Smooth muscle cell (in vitro differentiated cells): ENCODE measurements at regions not wholly inside any gene's neighbourhood (a gene's known extent, or its start where the extent isn't known, plus 50 kb on each side); places are given as distances from the start of the nearest gene placed in this dataset.

Experiments
- DNase-seq: peaks from one replicate; lab custom pipeline; 2025; ENCODE audit not compliant: unreplicated experiment; lab: John Stamatoyannopoulos, UW
- H2AFZ ChIP-seq: fragments of 200-600 bp; sonication (generic); 2 replicates; pipeline ENCODE4 v1.6.0; 2016; ENCODE audit warnings: antibody characterized with exemption, low read depth, mild to moderate bottlenecking
- H3F3A ChIP-seq: fragments of 200-600 bp; sonication (generic); 2 replicates; pipeline ENCODE4 v1.6.0; 2017; ENCODE audit warnings: antibody characterized with exemption, low read depth
- H3K27ac ChIP-seq: fragments of 200-600 bp; sonication (generic); 2 replicates; pipeline ENCODE4 v1.5.1; 2016; ENCODE audit warnings: low read depth, mild to moderate bottlenecking
- H3K27me3 ChIP-seq: fragments of 200-600 bp; sonication (generic); 2 replicates; pipeline ENCODE4 v1.6.1; 2016; ENCODE audit warnings: low read depth, mild to moderate bottlenecking
- H3K36me3 ChIP-seq: fragments of 200-600 bp; sonication (generic); 2 replicates; pipeline ENCODE4 v1.5.1; 2016; ENCODE audit warnings: low read depth
- H3K4me1 ChIP-seq: fragments of 200-600 bp; sonication (generic); 2 replicates; pipeline ENCODE4 v1.5.1; 2016; ENCODE audit warnings: low read depth
- H3K4me2 ChIP-seq: fragments of 200-600 bp; sonication (generic); 2 replicates; pipeline ENCODE4 v1.6.0; 2016; ENCODE audit warnings: mild to moderate bottlenecking
- H3K4me3 ChIP-seq: fragments of 200-600 bp; sonication (generic); 2 replicates; pipeline ENCODE4 v1.5.1; 2016; ENCODE audit warnings: mild to moderate bottlenecking
- H3K79me2 ChIP-seq: fragments of 200-600 bp; sonication (generic); 2 replicates; pipeline ENCODE4 v1.6.0; 2016; ENCODE audit warnings: low read depth, mild to moderate bottlenecking
- H3K9ac ChIP-seq: fragments of 200-600 bp; sonication (generic); 2 replicates; pipeline ENCODE4 v1.6.0; 2016; ENCODE audit warnings: low read depth
- H3K9me3 ChIP-seq: fragments of 200-600 bp; sonication (generic); replicated peaks from 2 replicates; pipeline ENCODE4 v1.5.1; 2016; ENCODE audit warnings: low read depth
- H4K20me1 ChIP-seq: fragments of 200-600 bp; sonication (generic); 2 replicates; pipeline ENCODE4 v1.6.0; 2016; ENCODE audit warnings: low read depth
- CTCF ChIP-seq: fragments of 200-600 bp; sonication (generic); IDR thresholded peaks from 2 replicates; pipeline ENCODE4 v1.5.1; 2017; ENCODE audit warnings: borderline replicate concordance, mild to moderate bottlenecking, antibody characterized with exemption; ENCODE audit not compliant: insufficient read depth, poor library complexity, severe bottlenecking
- whole genome bisulfite sequencing: methylation state at CpG from one replicate; pipeline ENCODE4 v1.1.7; 2016; ENCODE audit warnings: low lambda C conversion rate; 5-methylcytosine and 5-hydroxymethylcytosine counted together

GRCh38 chr6:147750413-147750812 is 241.9 kb downstream of the SAMD5 start:
- no peak for TF ChIP-seq CTCF
- no peak for DNase-seq
- Histone ChIP-seq H3K4me2 (no peak overlapping the region), H3K79me2 (no peaks in the 10 kb centered on the region), H3K36me3 (no peaks in the 10 kb centered on the region), H3K9ac (no peak overlapping the region), H3F3A (peaks cover 3% of the 10 kb centered on the region), H3K27me3 (no peaks in the 10 kb centered on the region), H3K4me3 (no peak overlapping the region), H4K20me1 (no peaks in the 10 kb centered on the region), H3K27ac (no peak overlapping the region), H3K4me1 (no peaks in the 10 kb centered on the region), H3K9me3 (no peaks in the 10 kb centered on the region), H2AFZ (no peak overlapping the region)
- 87% methylated on average over 4 of the region's 4 CpGs for WGBS

GRCh38 chr6:147751232-147751631 is 242.7 kb downstream of the SAMD5 start:
- Histone ChIP-seq H3K4me3 (no peak overlapping the region), H3K36me3 (no peaks in the 10 kb centered on the region), H3K9me3 (no peaks in the 10 kb centered on the region), H3K79me2 (no peaks in the 10 kb centered on the region), H4K20me1 (no peaks in the 10 kb centered on the region), H3F3A (peaks cover 3% of the 10 kb centered on the region), H3K27me3 (no peaks in the 10 kb centered on the region), H3K4me2 (no peak overlapping the region), H3K9ac (no peak overlapping the region), H2AFZ (no peak overlapping the region), H3K4me1 (no peaks in the 10 kb centered on the region), H3K27ac (no peak overlapping the region)
- no peak for DNase-seq
- 86% methylated on average over 6 of the region's 6 CpGs for WGBS
- no peak for TF ChIP-seq CTCF

GRCh38 chr6:147752689-147753403 is 244.4 kb downstream of the SAMD5 start:
- Histone ChIP-seq H3K27me3 (no peaks in the 10 kb centered on the region), H4K20me1 (no peaks in the 10 kb centered on the region), H3K4me2 (no peak overlapping the region), H3K9ac (no peak overlapping the region), H2AFZ (no peak overlapping the region), H3K4me3 (no peak overlapping the region), H3K36me3 (no peaks in the 10 kb centered on the region), H3F3A (peaks cover 3% of the 10 kb centered on the region), H3K79me2 (no peaks in the 10 kb centered on the region), H3K4me1 (no peaks in the 10 kb centered on the region), H3K27ac (no peak overlapping the region), H3K9me3 (no peaks in the 10 kb centered on the region)
- TF ChIP-seq CTCF: no peak
- WGBS: 50% methylated on average over 4 of the region's 4 CpGs
- DNase-seq: no peak

- 91% methylated on average over 3 of the region's 3 CpGs for WGBS
These were observed 247.5 kb downstream of the SAMD5 start for GRCh38 chr6:147755999-147756398.

More at GRCh38 chr6:147755999-147756398, 247.5 kb downstream of the SAMD5 start:
- no peak overlapping the region for H3K27ac ChIP-seq
- peaks cover 3% of the 10 kb centered on the region for H3F3A ChIP-seq
- H3K4me1 ChIP-seq: no peaks in the 10 kb centered on the region
- no peaks in the 10 kb centered on the region for H3K36me3 ChIP-seq
- no peaks in the 10 kb centered on the region for H3K27me3 ChIP-seq
- TF ChIP-seq CTCF: no peak
- H3K4me3 ChIP-seq: no peak overlapping the region
- DNase-seq: no peak
- H3K4me2 ChIP-seq: no peak overlapping the region
- H3K9ac ChIP-seq: no peak overlapping the region
- no peak overlapping the region for H2AFZ ChIP-seq
- no peaks in the 10 kb centered on the region for H3K9me3 ChIP-seq
- H4K20me1 ChIP-seq: no peaks in the 10 kb centered on the region
- H3K79me2 ChIP-seq: no peaks in the 10 kb centered on the region
